ENCODE measurements at regions not wholly inside any gene's neighbourhood (a gene's known extent, or its start where the extent isn't known, plus 50 kb on each side); places are given as distances from the start of the nearest gene placed in this dataset.

DNA sequence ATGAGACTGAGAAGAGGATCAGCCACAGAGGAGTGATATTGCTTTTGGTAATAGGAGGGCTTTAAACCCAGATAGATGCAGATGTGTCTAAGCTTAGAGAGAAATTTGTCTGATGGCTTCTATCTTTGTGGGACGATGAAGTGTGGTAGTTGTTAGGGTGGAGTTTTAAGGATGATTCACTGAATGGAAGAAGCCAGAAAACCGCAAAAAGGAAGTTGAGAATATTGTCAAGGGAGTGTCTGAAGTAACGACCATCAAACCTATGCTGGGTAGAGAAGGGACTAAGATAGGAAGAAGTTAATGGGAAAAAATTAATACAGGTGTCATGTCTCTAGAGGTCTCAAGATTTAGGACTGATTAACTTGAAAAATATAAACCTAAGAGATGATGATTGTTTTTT lies 195.6 kb upstream of the MC4R start:
- Histone ChIP-seq H3K4me3 (no peak overlapping the region), H3K4me1 (no peaks in the 10 kb centered on the region), H3K27me3 (replicated peaks in 1 of 7) (no peaks in the 10 kb centered on the region), H3K27ac (no peak overlapping the region), H3K9me3 (no peaks in the 10 kb centered on the region), H3K36me3 (no peaks in the 10 kb centered on the region)
- 26 to 66% (median 61%) methylated on average over 3 of the region's 3 CpGs for WGBS, 5 donors
- intact Hi-C loops (cut with DNase I; ENCODE audit: low total_unique reads): no loop called here
- TF ChIP-seq POLR2A (IDR thresholded peaks at IDR 0.05) (no peak), POLR2AphosphoS5 (IDR thresholded peaks at IDR 0.05) (no peak)
- DNase-seq: no peak

DNA sequence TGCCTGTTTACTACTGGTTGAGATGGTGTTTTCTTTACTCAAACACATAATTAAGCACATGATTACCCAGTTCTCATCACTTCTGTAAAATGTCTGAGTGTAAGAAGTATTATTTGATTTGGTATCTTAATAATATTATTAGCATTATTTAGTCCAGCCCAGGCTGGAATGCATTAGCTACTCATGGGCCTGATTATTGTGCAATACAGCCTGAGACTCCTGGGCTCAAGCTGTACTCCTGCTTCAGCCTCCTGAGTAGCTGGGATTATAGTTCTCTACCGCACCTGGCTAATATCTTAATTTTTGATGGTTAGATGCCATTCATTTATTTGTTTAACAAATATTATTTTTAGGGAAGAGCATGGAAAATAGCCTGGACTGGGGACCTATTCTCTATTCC lies 197.6 kb upstream of the MC4R start:
- Histone ChIP-seq H3K36me3 (no peaks in the 10 kb centered on the region), H3K27me3 (replicated peaks in 1 of 7) (no peaks in the 10 kb centered on the region), H3K27ac (no peak overlapping the region), H3K4me3 (no peak overlapping the region), H3K9me3 (no peaks in the 10 kb centered on the region), H3K4me1 (no peaks in the 10 kb centered on the region)
- no peak for DNase-seq
- 92 to 95% (median 95%) methylated on average over 1 of the region's 1 CpG for WGBS, 5 donors
- intact Hi-C loops (cut with DNase I; ENCODE audit: low total_unique reads): no loop called here
- TF ChIP-seq, protein P1, sequence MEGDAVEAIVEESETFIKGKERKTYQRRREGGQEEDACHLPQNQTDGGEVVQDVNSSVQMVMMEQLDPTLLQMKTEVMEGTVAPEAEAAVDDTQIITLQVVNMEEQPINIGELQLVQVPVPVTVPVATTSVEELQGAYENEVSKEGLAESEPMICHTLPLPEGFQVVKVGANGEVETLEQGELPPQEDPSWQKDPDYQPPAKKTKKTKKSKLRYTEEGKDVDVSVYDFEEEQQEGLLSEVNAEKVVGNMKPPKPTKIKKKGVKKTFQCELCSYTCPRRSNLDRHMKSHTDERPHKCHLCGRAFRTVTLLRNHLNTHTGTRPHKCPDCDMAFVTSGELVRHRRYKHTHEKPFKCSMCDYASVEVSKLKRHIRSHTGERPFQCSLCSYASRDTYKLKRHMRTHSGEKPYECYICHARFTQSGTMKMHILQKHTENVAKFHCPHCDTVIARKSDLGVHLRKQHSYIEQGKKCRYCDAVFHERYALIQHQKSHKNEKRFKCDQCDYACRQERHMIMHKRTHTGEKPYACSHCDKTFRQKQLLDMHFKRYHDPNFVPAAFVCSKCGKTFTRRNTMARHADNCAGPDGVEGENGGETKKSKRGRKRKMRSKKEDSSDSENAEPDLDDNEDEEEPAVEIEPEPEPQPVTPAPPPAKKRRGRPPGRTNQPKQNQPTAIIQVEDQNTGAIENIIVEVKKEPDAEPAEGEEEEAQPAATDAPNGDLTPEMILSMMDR (IDR thresholded peaks at IDR 0.05 in 8 of 11, conservative IDR thresholded peaks at IDR 0.05 in 3 of 11): no peak
- no peak for TF ChIP-seq POLR2AphosphoS5 (IDR thresholded peaks at IDR 0.05)
- no peak for TF ChIP-seq POLR2A (IDR thresholded peaks at IDR 0.05)

DNA sequence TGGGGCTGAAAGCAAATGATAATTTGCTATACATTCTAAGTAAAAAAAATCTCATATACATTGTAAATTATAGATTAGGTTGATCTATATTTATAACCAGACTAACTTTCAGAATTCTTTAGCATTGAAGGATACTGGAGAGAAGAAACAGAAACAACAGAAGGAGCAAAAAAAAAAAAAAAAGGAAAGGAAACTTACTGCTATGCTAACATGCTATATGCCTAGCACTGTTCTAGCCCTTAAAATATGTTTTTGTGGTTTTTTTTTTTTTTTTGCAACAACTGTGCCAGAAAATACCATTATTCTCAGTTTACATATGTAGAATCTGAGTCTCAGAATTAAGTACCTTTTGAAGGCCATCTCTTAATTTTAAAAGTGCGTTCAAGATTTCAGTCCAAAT lies 204.9 kb upstream of the MC4R start:
- H3K36me3 ChIP-seq: no peaks in the 10 kb centered on the region
- TF ChIP-seq, protein P1 (IDR thresholded peaks at IDR 0.05 in 8 of 11, conservative IDR thresholded peaks at IDR 0.05 in 3 of 11): no peak
- TF ChIP-seq POLR2A (IDR thresholded peaks at IDR 0.05) (no peak), POLR2AphosphoS5 (IDR thresholded peaks at IDR 0.05) (no peak)
- 85 to 93% (median 87%) methylated on average over 1 of the region's 1 CpG for WGBS, 5 donors
- H3K27me3 ChIP-seq (replicated peaks in 1 of 7): no peaks in the 10 kb centered on the region
- no peak overlapping the region for H3K4me3 ChIP-seq
- DNase-seq: no peak
- intact Hi-C loops (cut with DNase I; ENCODE audit: low total_unique reads): no loop called here
- peaks cover 0 to 7% (median 0%) of the 10 kb centered on the region in 8 donors for H3K9me3 ChIP-seq
- no peak overlapping the region for H3K27ac ChIP-seq
- H3K4me1 ChIP-seq: no peaks in the 10 kb centered on the region

DNA sequence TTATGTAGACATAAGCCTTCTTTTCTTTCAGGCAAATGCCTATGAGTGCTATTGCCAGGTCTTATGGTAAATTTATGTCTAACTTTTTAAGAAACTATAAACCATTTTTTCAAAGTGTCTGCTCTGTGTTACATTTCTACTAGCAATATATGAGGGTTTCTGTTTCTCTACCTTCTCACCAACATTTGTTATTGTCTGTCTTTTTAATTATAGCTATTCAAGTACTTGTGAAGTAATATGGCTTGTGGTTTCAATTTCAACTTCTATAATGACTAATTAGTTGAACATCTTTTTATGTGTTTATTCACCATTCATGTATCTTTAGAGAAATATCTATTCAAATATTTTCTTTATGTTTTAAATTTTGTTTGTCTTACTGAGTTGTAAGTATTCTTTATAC lies 213.1 kb upstream of the MC4R start:
- no peaks in the 10 kb centered on the region for H3K36me3 ChIP-seq
- intact Hi-C loops (cut with DNase I; ENCODE audit: low total_unique reads): no loop called here
- TF ChIP-seq, protein P1 (IDR thresholded peaks at IDR 0.05 in 8 of 11, conservative IDR thresholded peaks at IDR 0.05 in 3 of 11): no peak
- TF ChIP-seq POLR2AphosphoS5 (IDR thresholded peaks at IDR 0.05): no peak
- no peak for TF ChIP-seq POLR2A (IDR thresholded peaks at IDR 0.05)
- no peak overlapping the region for H3K27ac ChIP-seq
- H3K27me3 ChIP-seq (replicated peaks in 1 of 7): no peaks in the 10 kb centered on the region
- H3K4me3 ChIP-seq: no peak overlapping the region
- no peak for DNase-seq
- no peaks in the 10 kb centered on the region for H3K4me1 ChIP-seq
- peaks cover 0 to 8% (median 0%) of the 10 kb centered on the region in 8 donors for H3K9me3 ChIP-seq

DNA sequence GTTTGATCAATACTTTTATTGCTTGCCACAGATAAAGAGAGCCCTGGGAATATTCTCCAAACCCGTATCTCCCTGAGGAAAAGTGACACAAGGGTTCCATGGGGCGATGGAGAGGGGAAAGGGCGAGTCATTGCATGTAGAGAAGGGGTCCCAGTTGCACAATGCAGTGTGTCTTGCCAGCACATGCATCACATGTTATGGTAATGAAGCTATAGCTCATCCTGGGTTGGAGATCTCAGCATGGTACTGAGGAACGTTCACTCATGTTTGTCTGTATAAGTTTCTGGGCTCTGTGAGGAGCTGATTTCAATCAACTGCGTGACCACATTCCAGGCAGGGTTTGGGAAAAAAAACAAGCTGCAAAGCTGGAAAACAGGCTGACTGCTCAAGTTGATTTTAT lies 220.7 kb upstream of the MC4R start:
- TF ChIP-seq POLR2AphosphoS5 (IDR thresholded peaks at IDR 0.05) (no peak), POLR2A (IDR thresholded peaks at IDR 0.05) (no peak)
- TF ChIP-seq, protein P1 (IDR thresholded peaks at IDR 0.05 in 8 of 11, conservative IDR thresholded peaks at IDR 0.05 in 3 of 11): no peak
- DNase-seq: no peak
- 56 to 76% (median 72%) methylated on average over 5 of the region's 5 CpGs for WGBS, 5 donors
- no peak overlapping the region for H3K27ac ChIP-seq
- no peak overlapping the region for H3K4me3 ChIP-seq
- intact Hi-C loops (cut with DNase I; ENCODE audit: low total_unique reads): no loop called here
- H3K4me1 ChIP-seq: no peaks in the 10 kb centered on the region
- no peaks in the 10 kb centered on the region for H3K36me3 ChIP-seq
- no peaks in the 10 kb centered on the region for H3K27me3 ChIP-seq (replicated peaks in 1 of 7)
- H3K9me3 ChIP-seq: no peaks in the 10 kb centered on the region
